ENCODE measurements at regions not wholly inside any gene's neighbourhood (a gene's known extent, or its start where the extent isn't known, plus 50 kb on each side); places are given as distances from the start of the nearest gene placed in this dataset.

- 22 to 32% methylated on average over 2 of the region's 2 CpGs for WGBS, 2 experiments (ENCODE audit: low coverage in 1 of 2, low lambda C conversion rate in 2 of 2, missing lambda C conversion rate in 2 of 2)
- no peaks in the 10 kb centered on the region for H4K20me1 ChIP-seq (ENCODE audit: insufficient read depth)
- no peaks in the 10 kb centered on the region for H3K9me2 ChIP-seq (ENCODE audit: insufficient read depth)
- H3K27ac ChIP-seq, result no peak overlapping the region
- no peak overlapping the region for H3K4me2 ChIP-seq (ENCODE audit: unreplicated experiment)
- H2AFZ ChIP-seq, result no peak overlapping the region
- H3K36me3 ChIP-seq (ENCODE audit: low read depth), result no peaks in the 10 kb centered on the region
- no peaks in the 10 kb centered on the region for H3K79me2 ChIP-seq (ENCODE audit: insufficient read depth)
- no peak overlapping the region for H3K9ac ChIP-seq
- H3K27me3 ChIP-seq (replicated peaks; ENCODE audit: insufficient read depth), result no peaks in the 10 kb centered on the region
- no peak for DNase-seq
- H3K4me1 ChIP-seq (ENCODE audit: insufficient read depth), result no peaks in the 10 kb centered on the region
- in situ Hi-C loops (cut with MboI), result no loop called here
- no peaks in the 10 kb centered on the region for H3F3A ChIP-seq (ENCODE audit: insufficient read depth)
- H3K4me3 ChIP-seq, result no peak overlapping the region
- no peaks in the 10 kb centered on the region for H3K9me3 ChIP-seq (ENCODE audit: low read depth)
- TF ChIP-seq EZH2 (IDR thresholded peaks at IDR 0.05; ENCODE audit: insufficient read depth, poor library complexity, severe bottlenecking), result no peak
- TF ChIP-seq EZH2phosphoT487 (IDR thresholded peaks at IDR 0.05; ENCODE audit: insufficient read depth, low read depth), result no peak
Measured at GRCh38 chr2:76572981-76573380, 862.3 kb upstream of the GCFC2 start.

- WGBS, 2 experiments (ENCODE audit: low coverage in 1 of 2, low lambda C conversion rate in 2 of 2, missing lambda C conversion rate in 2 of 2), result 24 to 31% methylated on average over 6 of the region's 6 CpGs
- Histone ChIP-seq H3K4me3 (no peak overlapping the region), H3F3A (ENCODE audit: insufficient read depth) (no peaks in the 10 kb centered on the region), H3K36me3 (ENCODE audit: low read depth) (no peaks in the 10 kb centered on the region), H3K27ac (no peak overlapping the region), H4K20me1 (ENCODE audit: insufficient read depth) (no peaks in the 10 kb centered on the region), H3K9me3 (ENCODE audit: low read depth) (no peaks in the 10 kb centered on the region), H3K9me2 (ENCODE audit: insufficient read depth) (no peaks in the 10 kb centered on the region), H3K4me1 (ENCODE audit: insufficient read depth) (no peaks in the 10 kb centered on the region), H2AFZ (no peak overlapping the region), H3K4me2 (ENCODE audit: unreplicated experiment) (no peak overlapping the region), H3K27me3 (replicated peaks; ENCODE audit: insufficient read depth) (no peaks in the 10 kb centered on the region), H3K9ac (no peak overlapping the region), H3K79me2 (ENCODE audit: insufficient read depth) (no peaks in the 10 kb centered on the region)
- in situ Hi-C loops (cut with MboI), result no loop called here
- no peak for DNase-seq
- TF ChIP-seq EZH2phosphoT487 (IDR thresholded peaks at IDR 0.05; ENCODE audit: insufficient read depth, low read depth), result no peak
- TF ChIP-seq EZH2 (IDR thresholded peaks at IDR 0.05; ENCODE audit: insufficient read depth, poor library complexity, severe bottlenecking), result no peak
Measured at GRCh38 chr2:76569819-76570218, 859.1 kb upstream of the GCFC2 start.

- Histone ChIP-seq H3K27me3 (replicated peaks; ENCODE audit: insufficient read depth) (no peaks in the 10 kb centered on the region), H3F3A (ENCODE audit: insufficient read depth) (no peaks in the 10 kb centered on the region), H2AFZ (no peak overlapping the region), H3K36me3 (ENCODE audit: low read depth) (no peaks in the 10 kb centered on the region), H3K4me2 (ENCODE audit: unreplicated experiment) (no peak overlapping the region), H3K4me3 (no peak overlapping the region), H3K9me2 (ENCODE audit: insufficient read depth) (no peaks in the 10 kb centered on the region), H3K4me1 (ENCODE audit: insufficient read depth) (no peaks in the 10 kb centered on the region), H3K9ac (no peak overlapping the region), H3K9me3 (ENCODE audit: low read depth) (no peaks in the 10 kb centered on the region), H3K27ac (no peak overlapping the region), H4K20me1 (ENCODE audit: insufficient read depth) (no peaks in the 10 kb centered on the region), H3K79me2 (ENCODE audit: insufficient read depth) (no peaks in the 10 kb centered on the region)
- DNase-seq, result no peak
- WGBS, 2 experiments (ENCODE audit: low coverage in 1 of 2, low lambda C conversion rate in 2 of 2, missing lambda C conversion rate in 2 of 2), result 18 to 20% methylated on average over 4 to 5 of the region's 5 CpGs
- in situ Hi-C loops (cut with MboI), result no loop called here
- no peak for TF ChIP-seq EZH2phosphoT487 (IDR thresholded peaks at IDR 0.05; ENCODE audit: insufficient read depth, low read depth)
- no peak for TF ChIP-seq EZH2 (IDR thresholded peaks at IDR 0.05; ENCODE audit: insufficient read depth, poor library complexity, severe bottlenecking)
Measured at GRCh38 chr2:76567478-76567877, 856.8 kb upstream of the GCFC2 start.

GRCh38 chr2:76564734-76565133 is 854.0 kb upstream of the GCFC2 start:
- no peak for DNase-seq
- no peak overlapping the region for H3K4me3 ChIP-seq
- H4K20me1 ChIP-seq (ENCODE audit: insufficient read depth), result no peaks in the 10 kb centered on the region
- no peak overlapping the region for H3K9ac ChIP-seq
- no peak overlapping the region for H2AFZ ChIP-seq
- no peaks in the 10 kb centered on the region for H3K27me3 ChIP-seq (replicated peaks; ENCODE audit: insufficient read depth)
- WGBS, 2 experiments (ENCODE audit: low coverage in 1 of 2, low lambda C conversion rate in 2 of 2, missing lambda C conversion rate in 2 of 2), result 37 to 47% methylated on average over 2 of the region's 2 CpGs
- H3F3A ChIP-seq (ENCODE audit: insufficient read depth), result no peaks in the 10 kb centered on the region
- H3K36me3 ChIP-seq (ENCODE audit: low read depth), result no peaks in the 10 kb centered on the region
- in situ Hi-C loops (cut with MboI), result no loop called here
- peaks cover 3% of the 10 kb centered on the region for H3K9me3 ChIP-seq (ENCODE audit: low read depth)
- TF ChIP-seq EZH2 (IDR thresholded peaks at IDR 0.05; ENCODE audit: insufficient read depth, poor library complexity, severe bottlenecking) (no peak), EZH2phosphoT487 (IDR thresholded peaks at IDR 0.05; ENCODE audit: insufficient read depth, low read depth) (no peak)
- no peaks in the 10 kb centered on the region for H3K79me2 ChIP-seq (ENCODE audit: insufficient read depth)
- no peaks in the 10 kb centered on the region for H3K4me1 ChIP-seq (ENCODE audit: insufficient read depth)
- H3K4me2 ChIP-seq (ENCODE audit: unreplicated experiment), result no peak overlapping the region
- no peaks in the 10 kb centered on the region for H3K9me2 ChIP-seq (ENCODE audit: insufficient read depth)
- no peak overlapping the region for H3K27ac ChIP-seq

GRCh38 chr2:76563730-76564129 is 853.0 kb upstream of the GCFC2 start:
- Histone ChIP-seq H3K79me2 (ENCODE audit: insufficient read depth) (no peaks in the 10 kb centered on the region), H3F3A (ENCODE audit: insufficient read depth) (no peaks in the 10 kb centered on the region), H3K27ac (no peak overlapping the region), H3K9me2 (ENCODE audit: insufficient read depth) (no peaks in the 10 kb centered on the region), H3K4me1 (ENCODE audit: insufficient read depth) (no peaks in the 10 kb centered on the region), H3K36me3 (ENCODE audit: low read depth) (no peaks in the 10 kb centered on the region), H3K4me2 (ENCODE audit: unreplicated experiment) (no peak overlapping the region), H4K20me1 (ENCODE audit: insufficient read depth) (no peaks in the 10 kb centered on the region), H3K27me3 (replicated peaks; ENCODE audit: insufficient read depth) (no peaks in the 10 kb centered on the region), H3K4me3 (no peak overlapping the region), H3K9ac (no peak overlapping the region), H3K9me3 (ENCODE audit: low read depth) (peaks cover 3% of the 10 kb centered on the region), H2AFZ (no peak overlapping the region)
- DNase-seq, result no peak
- in situ Hi-C loops (cut with MboI), result no loop called here
- 54% methylated on average over 9 of the region's 9 CpGs for WGBS, 2 experiments (ENCODE audit: low coverage in 1 of 2, low lambda C conversion rate in 2 of 2, missing lambda C conversion rate in 2 of 2)
- TF ChIP-seq EZH2phosphoT487 (IDR thresholded peaks at IDR 0.05; ENCODE audit: insufficient read depth, low read depth) (no peak), EZH2 (IDR thresholded peaks at IDR 0.05; ENCODE audit: insufficient read depth, poor library complexity, severe bottlenecking) (no peak)

Measured in GM23248 (cell line).